ENCODE measurements at regions not wholly inside any gene's neighbourhood (a gene's known extent, or its start where the extent isn't known, plus 50 kb on each side); places are given as distances from the start of the nearest gene placed in this dataset.
A peak's percentile ranks its signal among the peaks of the same experiment; 100 is the strongest.

GRCh38 chr5:166992108-166992507 is 1299.3 kb upstream of the WWC1 start:
- in situ Hi-C loops (cut with HindIII; ENCODE audit: low pct_unique_long_range_greater_than_20kb, low sequenced_read_pairs): no loop called here
- DNase-seq (ENCODE audit: low read depth, low spot score): no peak

GRCh38 chr5:166992874-166993722 is 1298.3 kb upstream of the WWC1 start:
- in situ Hi-C loops (cut with HindIII; ENCODE audit: low pct_unique_long_range_greater_than_20kb, low sequenced_read_pairs): no loop called here
- DNase-seq (ENCODE audit: low read depth, low spot score): no peak

- DNase-seq (ENCODE audit: low read depth, low spot score): no peak
- in situ Hi-C loops (cut with HindIII; ENCODE audit: low pct_unique_long_range_greater_than_20kb, low sequenced_read_pairs): no loop called here
These were observed 1297.2 kb upstream of the WWC1 start for GRCh38 chr5:166994226-166994625.

DNA sequence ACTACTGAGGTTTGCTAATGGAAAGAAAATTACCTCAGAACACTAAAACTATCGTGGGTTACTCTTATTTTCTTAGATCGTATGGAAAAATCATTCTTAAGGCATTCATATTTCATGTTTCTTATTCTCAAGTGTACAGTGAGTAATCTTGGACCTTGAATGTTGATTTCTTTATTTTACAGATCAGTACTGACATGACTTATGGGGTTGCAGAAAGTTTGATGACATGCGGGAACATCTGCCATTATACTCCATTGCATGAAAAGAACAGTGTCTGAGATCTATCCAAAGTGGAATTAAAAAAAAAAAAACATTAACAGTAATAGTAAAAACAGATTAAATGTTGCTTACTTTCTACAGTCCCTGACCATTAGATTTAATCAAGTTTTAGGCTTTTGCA is 1290.2 kb upstream of the WWC1 start:
- in situ Hi-C loops (cut with HindIII; ENCODE audit: low pct_unique_long_range_greater_than_20kb, low sequenced_read_pairs): no loop called here
- no peak for DNase-seq (ENCODE audit: low read depth, low spot score)

GRCh38 chr5:167008705-167009104 is 1282.7 kb upstream of the WWC1 start:
- no peak for DNase-seq (ENCODE audit: low read depth, low spot score)
- in situ Hi-C loops (cut with HindIII; ENCODE audit: low pct_unique_long_range_greater_than_20kb, low sequenced_read_pairs): no loop called here

DNA sequence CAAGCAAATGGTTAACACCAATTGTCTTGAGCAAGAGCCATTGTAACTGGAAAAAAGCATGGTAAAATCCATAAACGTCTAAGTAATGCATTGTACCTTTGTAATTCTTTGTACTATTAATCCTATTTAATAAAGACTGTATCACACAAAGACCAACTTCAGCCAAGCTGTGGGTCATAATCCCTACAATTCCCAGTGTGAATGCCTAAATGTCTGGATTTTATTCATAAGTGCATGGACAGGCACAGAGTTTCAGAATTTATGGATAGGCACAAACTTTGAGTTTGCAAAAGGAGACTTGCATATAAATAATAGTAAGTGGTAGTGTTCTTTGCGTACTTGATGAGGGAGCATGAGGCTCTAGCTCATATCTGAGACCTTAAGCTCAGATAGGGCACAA is 1280.2 kb upstream of the WWC1 start:
- in situ Hi-C loops (cut with HindIII; ENCODE audit: low pct_unique_long_range_greater_than_20kb, low sequenced_read_pairs): no loop called here
- DNase-seq (ENCODE audit: low read depth, low spot score): no peak

- DNase-seq (ENCODE audit: low read depth, low spot score): no peak
- in situ Hi-C loops (cut with HindIII; ENCODE audit: low pct_unique_long_range_greater_than_20kb, low sequenced_read_pairs): no loop called here
These were observed 1279.1 kb upstream of the WWC1 start for GRCh38 chr5:167012123-167013034.

GRCh38 chr5:167014401-167015056 is 1276.9 kb upstream of the WWC1 start:
- in situ Hi-C loops (cut with HindIII; ENCODE audit: low pct_unique_long_range_greater_than_20kb, low sequenced_read_pairs): no loop called here
- no peak for DNase-seq (ENCODE audit: low read depth, low spot score)

- in situ Hi-C loops (cut with HindIII; ENCODE audit: low pct_unique_long_range_greater_than_20kb, low sequenced_read_pairs): no loop called here
- DNase-seq (ENCODE audit: low read depth, low spot score): no peak
These were observed 1271.0 kb upstream of the WWC1 start for GRCh38 chr5:167020418-167020817.

DNA sequence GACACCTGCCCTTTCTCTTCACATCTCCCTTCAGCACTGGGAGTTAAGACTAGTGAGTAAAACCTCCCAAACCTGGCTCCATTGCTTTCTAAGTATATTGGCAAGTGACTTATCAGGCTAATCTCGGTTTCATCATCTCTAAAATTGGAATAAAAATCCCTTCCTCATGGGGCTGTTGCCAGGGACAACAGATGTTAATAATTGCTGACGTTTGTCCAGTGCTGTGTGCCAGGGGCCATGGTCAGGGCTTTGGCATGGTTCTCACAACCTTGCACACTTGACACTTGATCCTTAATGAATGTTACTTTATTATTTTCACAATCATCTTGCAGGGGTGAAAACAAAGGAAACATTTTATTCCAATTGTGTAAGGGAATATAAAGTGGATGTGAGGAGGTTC is 1262.0 kb upstream of the WWC1 start:
- no peak for DNase-seq (ENCODE audit: low read depth, low spot score)
- in situ Hi-C loops (cut with HindIII; ENCODE audit: low pct_unique_long_range_greater_than_20kb, low sequenced_read_pairs): no loop called here

DNA sequence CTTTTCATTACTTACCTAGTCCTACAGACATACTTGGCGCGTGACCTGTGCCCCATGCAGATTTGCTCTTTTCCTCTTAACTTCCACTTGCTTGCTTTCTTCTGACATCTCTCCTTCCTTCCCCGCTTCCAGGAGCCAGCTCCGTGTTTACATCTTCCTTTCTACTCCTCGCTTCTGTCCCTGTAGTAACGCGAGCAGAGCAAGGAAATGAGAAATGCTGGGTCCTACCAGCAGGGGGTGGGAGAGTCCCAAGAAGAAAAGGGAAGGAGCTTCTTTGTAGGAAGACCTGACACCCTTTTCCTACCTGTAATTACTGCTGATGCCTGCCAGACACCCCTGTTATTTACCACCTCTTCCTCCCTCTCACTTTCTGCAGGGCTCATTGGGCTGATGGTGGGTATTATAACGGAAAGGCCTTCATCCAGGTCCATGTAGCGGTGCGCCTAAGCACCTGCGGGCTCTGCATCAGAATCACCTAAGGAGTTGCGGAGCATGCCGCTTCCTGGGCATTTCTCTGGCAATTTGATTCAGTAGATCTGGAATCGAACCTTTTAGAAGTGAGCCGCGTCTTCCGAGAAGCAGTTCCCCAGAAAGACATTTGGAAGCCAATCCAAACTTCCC is 1260.8 kb upstream of the WWC1 start:
- in situ Hi-C loops (cut with HindIII; ENCODE audit: low pct_unique_long_range_greater_than_20kb, low sequenced_read_pairs): no loop called here
- peak; percentile 50 for DNase-seq (ENCODE audit: low read depth, low spot score)

GRCh38 chr5:167036585-167036984 is 1254.9 kb upstream of the WWC1 start:
- no peak for DNase-seq (ENCODE audit: low read depth, low spot score)
- in situ Hi-C loops (cut with HindIII; ENCODE audit: low pct_unique_long_range_greater_than_20kb, low sequenced_read_pairs): no loop called here

- in situ Hi-C loops (cut with HindIII; ENCODE audit: low pct_unique_long_range_greater_than_20kb, low sequenced_read_pairs): no loop called here
- peak; percentile 64 for DNase-seq (ENCODE audit: low read depth, low spot score)
These were observed 1242.3 kb upstream of the WWC1 start for GRCh38 chr5:167049043-167049663.

GRCh38 chr5:167049771-167050567 is 1241.5 kb upstream of the WWC1 start:
- no peak for DNase-seq (ENCODE audit: low read depth, low spot score)
- in situ Hi-C loops (cut with HindIII; ENCODE audit: low pct_unique_long_range_greater_than_20kb, low sequenced_read_pairs): no loop called here

- DNase-seq (ENCODE audit: low read depth, low spot score): peak; percentile 44
- in situ Hi-C loops (cut with HindIII; ENCODE audit: low pct_unique_long_range_greater_than_20kb, low sequenced_read_pairs): no loop called here
These were observed 1240.7 kb upstream of the WWC1 start for GRCh38 chr5:167050568-167051401.

DNA sequence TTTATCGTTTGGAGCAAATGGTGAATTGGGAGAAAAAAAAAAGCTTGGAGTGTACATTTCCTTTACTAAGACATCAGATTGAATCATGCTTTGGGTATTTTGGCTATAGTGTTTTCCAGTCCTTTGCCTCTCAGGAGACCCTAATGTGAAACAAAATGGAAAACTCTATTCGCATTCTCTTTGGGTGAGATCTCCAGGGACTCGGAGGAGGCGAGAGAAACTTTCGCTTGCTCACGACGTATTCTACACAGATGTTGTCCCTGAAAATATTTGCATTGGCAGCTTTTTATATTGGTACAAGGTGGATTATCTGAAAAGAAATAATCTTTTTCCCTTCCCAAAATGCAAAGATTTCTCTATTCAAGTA is 1240.1 kb upstream of the WWC1 start:
- DNase-seq (ENCODE audit: low read depth, low spot score): no peak
- in situ Hi-C loops (cut with HindIII; ENCODE audit: low pct_unique_long_range_greater_than_20kb, low sequenced_read_pairs): no loop called here

Measured in SK-MEL-5 (cell line).